NCI-H146 treated with DMSO at 0.1 percent for 48 hours (cell line): ENCODE measurements at regions not wholly inside any gene's neighbourhood (a gene's known extent, or its start where the extent isn't known, plus 50 kb on each side); places are given as distances from the start of the nearest gene placed in this dataset.

Source experiments
- DNase-seq: peaks from one replicate; lab custom pipeline; 2025; ENCODE audit not compliant: unreplicated experiment; lab: John Stamatoyannopoulos, UW

DNA sequence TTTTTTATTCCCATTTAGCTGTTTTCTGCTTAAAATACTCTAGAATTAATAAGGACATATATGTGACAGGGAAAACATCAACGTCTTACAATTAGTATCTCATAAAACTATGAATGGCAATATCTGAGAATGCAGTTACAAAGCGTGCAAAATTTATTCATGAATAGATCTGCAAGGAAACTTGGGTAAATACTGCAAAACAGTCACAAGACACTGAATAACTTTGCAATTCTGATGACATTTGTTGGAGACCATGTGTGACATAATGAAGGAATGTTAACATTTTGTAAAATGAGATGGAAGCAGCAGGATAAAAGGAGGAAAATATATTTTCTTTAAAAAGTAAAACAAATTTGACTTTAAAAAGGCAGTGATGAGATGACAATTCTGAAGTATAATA, 480.9 kb upstream of the SEMA6A start:
- no peak for DNase-seq

- no peak for DNase-seq
Observed at GRCh38 chr5:117054911-117055310, 480.3 kb upstream of the SEMA6A start.

DNA sequence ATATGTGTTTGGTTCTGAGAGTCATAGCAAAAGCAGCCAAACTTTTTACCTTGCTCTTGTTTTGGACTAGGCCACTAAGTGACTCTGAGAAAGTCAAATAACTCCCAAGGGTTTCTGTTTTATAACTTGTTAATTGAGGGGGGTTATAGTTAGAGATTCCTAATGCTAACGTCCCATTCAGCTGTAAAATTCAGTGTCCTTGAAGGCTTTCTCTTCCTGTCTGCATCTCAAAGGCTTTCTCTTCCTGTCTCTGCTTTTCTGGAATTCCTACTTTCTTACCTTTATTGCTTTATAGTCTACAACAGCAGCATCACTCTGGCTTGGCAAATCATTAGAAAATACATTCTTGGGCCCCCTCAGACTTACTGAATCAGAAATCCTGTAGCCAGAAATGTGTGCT, 479.5 kb upstream of the SEMA6A start:
- DNase-seq, result no peak

- DNase-seq, result no peak
Observed at GRCh38 chr5:117041926-117042595, 467.4 kb upstream of the SEMA6A start.

DNA sequence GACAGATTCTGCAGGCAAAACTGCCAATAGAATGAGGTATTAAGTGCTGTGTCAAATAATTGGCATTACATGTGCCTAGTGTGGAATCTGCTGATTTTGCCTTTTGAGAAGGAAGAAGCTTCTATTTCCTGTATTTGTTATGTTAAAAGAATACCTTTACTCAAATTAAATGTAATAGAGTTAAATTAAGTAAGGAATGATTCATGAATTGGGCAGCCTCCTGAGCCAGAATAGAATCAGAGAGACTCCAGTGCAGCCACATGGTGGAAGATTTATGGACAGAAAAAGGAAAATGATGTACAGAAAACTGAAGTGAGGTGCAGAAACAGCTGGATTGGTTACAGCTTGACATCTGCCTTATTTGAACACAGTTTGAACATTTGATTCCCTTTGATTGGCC, 464.4 kb upstream of the SEMA6A start:
- DNase-seq, result no peak

DNA sequence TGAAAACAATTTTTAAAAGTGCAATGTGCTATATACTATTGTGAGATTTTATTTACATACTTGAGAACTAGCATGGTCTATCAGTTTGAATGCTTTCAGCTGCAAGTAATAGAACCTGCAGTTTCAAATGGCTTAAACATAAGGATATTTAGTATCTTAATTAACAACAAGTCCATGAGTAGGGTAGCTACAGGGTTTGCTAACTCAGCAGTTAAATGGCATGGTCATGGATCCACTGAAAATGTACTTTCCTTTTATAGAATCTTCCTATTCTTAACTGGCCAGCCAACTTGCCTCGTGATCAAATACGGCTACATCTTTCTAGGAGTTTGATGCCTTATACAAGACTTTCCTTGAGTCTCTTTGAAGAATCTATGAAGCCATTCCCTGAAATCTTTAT, 452.8 kb upstream of the SEMA6A start:
- no peak for DNase-seq

DNA sequence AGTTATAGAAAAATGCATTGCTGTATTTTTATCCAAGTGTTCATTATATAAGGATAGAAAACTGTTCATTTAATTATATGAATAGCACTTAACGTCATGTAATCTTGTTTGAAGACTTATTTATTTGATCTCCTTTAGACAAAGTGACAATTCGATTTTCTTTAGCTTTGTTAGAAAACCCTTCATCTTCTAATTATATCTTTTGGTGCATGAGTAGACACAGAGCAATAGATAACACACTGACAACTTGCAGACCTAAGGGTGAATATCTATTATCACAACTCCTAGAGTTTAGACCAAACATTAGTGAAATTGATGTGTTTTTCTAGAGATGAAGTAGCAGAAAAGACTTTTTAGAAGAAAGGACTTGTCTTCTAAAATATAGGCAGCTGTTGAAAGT, 446.4 kb upstream of the SEMA6A start:
- DNase-seq, result no peak

DNA sequence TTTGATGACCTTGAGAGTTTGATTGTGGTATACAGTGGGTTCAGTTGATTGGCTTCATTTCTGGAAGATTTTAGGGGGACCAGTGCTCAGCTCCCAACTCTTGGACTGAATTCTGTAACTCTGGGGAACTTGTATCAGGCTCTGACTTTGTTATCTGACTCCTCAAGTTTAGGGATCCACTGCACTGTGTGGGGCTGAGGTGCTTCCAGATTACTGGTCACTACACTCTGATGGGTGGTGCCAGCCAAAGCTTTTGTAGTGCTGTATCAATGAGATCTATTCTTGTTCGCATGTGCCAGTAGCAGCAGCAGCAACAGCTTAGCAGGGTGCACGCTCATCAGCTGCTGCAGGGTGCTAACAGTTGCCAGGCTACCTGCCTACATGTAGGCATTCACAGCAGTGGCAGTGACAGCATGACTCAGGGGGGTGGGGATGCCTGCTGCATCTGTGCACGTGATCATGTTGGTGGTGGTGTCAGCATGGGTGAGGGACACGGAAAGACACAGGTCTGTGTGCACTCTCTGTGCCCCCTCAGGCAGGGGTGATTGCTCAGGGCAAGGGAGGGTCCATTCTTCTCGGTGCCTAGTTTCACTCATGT, 438.8 kb upstream of the SEMA6A start:
- DNase-seq, result no peak

GRCh38 chr5:117010574-117010973, 436.0 kb upstream of the SEMA6A start:
- DNase-seq, result no peak

- no peak for DNase-seq
Observed at GRCh38 chr5:116998024-116998423, 423.4 kb upstream of the SEMA6A start.

DNA sequence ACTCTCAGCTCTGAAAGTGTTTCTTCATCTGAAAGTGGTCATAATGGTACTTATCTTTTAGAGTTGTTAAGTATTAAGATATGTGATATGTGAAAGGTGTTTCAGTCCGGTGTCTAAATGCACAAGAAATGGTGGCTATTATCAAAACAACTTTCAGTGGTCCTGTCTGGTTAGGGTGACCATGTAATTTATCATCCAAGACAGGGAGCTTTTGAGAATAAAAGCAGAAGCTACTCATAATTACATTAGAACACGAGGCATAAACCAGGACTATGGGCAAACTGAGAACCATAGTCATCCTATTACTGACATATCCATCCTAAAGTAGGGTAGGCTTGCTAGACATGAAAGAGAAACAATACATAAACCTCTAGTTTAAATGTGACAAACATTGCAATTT, 418.1 kb upstream of the SEMA6A start:
- DNase-seq, result no peak

DNA sequence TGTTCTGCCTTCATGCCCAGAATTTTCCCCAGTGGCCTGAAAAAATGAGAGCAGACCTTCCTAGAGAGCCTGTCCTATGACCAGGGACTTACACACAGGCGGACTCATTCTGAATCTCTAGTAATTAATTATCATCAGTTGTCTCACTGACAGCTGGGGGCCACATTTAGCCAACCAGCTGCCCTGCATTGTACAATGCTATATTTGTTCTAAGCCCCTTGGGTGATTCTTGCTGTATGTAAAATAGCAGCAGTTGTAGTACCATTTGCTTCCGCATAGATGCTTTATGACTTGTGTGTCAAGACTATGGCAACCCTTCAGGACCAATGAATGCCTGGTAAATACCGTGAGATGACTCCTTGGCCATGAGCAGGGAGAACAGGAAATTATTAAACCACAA, 415.4 kb upstream of the SEMA6A start:
- DNase-seq, result no peak

GRCh38 chr5:116982035-116982434, 407.4 kb upstream of the SEMA6A start:
- DNase-seq, result no peak

GRCh38 chr5:116980581-116980980, 406.0 kb upstream of the SEMA6A start:
- no peak for DNase-seq

DNA sequence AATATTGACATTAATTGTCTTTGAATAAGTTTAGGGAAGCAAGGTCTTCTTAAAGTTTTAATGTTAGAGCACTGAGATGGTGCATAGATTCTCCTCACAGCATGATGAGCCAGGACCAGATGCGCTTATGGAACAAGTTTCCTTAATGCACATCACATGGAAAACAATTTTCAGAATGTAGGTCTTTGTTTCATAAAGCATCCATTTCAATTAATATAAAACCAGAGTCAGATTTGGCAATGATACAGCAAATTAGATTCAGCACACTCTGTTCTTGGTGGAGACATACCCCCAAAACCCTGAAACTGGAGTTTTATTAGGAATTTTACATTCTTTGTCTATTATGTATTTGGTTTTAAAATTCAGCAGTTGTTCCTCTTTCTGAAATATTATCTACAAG, 402.1 kb upstream of the SEMA6A start:
- no peak for DNase-seq

GRCh38 chr5:116971131-116971530, 396.5 kb upstream of the SEMA6A start:
- DNase-seq, result no peak

DNA sequence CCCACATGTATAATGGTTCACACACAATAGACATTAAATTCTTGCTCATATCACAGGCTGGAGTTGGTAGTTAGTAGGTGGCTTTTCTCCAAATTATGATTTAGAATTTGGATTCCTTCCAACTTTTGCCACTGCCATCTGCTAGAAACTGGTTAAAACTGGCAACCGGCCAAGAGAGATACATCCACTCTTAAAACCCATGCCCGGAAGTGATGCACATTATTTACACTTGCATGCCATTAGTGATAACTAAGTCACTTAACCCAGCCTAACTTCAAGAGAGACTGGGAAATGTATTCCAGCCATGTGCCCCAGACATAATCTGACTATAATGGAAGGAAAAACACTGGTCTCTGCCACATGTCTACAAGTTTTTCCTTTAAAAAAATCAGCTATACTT, 395.7 kb upstream of the SEMA6A start:
- DNase-seq, result no peak

GRCh38 chr5:116964438-116964837, 389.8 kb upstream of the SEMA6A start:
- DNase-seq, result no peak

DNA sequence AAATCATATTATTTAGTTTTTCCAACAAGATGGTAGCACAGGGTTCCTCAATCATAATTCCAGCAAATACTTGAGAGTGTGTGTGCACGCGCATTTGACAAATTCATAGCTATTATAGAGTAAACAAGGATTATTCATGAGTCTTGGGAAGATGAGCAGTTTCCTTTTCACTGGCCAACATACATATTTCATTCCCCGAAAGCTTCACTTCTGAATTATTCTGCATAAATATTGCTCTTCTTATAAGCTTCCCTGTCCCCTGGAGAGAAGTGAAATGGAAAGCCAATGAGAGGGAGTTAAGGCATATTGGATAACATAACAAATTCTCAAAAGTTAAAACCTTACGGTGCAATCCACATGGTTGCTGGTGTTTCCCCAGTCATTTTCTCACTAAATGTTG, 386.4 kb upstream of the SEMA6A start:
- no peak for DNase-seq

DNA sequence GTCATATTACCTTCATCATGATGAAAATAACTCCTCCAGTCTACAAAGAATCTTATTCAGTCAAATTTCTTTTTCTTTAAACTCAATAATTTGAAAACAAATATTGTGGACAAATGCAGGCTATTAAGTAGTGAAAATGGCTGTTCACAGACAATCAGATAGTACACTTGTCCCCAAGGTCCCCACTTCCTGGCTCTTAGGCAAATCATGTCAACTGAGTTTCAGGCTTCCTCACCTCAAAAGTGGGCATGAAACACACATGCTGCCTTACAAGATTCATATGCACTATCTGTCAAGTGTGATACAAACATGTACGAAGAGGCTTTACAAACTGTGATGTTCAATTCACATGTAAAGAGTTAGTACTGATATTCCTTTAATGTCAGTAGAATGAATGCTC, 385.2 kb upstream of the SEMA6A start:
- no peak for DNase-seq

DNA sequence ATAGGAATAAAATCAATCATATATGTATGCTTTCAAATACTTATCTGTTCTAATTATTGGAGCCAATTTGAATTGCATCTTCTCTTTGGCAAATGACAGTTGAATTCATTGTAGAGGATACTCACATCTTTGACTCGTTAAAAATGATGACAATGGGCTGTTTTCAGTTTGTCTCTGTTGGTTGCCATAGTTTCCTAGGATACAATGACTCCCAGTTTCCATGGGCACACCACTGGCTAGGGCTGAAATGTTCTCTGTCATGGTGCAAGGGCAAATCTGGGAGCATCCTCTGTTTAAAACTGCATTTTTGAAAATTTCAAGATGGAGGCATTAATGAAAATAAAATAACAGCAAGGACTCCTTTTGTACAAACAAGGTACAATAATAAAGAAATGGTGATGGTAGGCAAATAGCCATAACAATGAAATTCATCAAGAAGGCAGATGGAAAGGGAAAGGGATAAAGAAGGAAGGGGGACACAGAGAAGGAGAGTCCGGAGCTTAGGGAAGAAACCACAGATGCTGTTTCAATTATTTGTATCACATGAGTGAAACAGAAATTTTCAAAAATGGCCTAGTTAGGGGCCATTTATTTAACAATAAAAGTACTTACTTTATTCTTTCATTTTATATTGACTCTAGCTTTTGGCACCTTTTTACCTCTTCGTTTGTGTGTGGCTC, 378.8 kb upstream of the SEMA6A start:
- no peak for DNase-seq

GRCh38 chr5:116951219-116951618, 376.6 kb upstream of the SEMA6A start:
- DNase-seq, result no peak
